ENCODE measurements at regions not wholly inside any gene's neighbourhood (a gene's known extent, or its start where the extent isn't known, plus 50 kb on each side); places are given as distances from the start of the nearest gene placed in this dataset.

GRCh38 chr5:25764733-25765132 lies 1120.0 kb upstream of the CDH10 start:
- no peak for ATAC-seq
- TF ChIP-seq ZNF70 (CRISPR knock-in tag; IDR thresholded peaks at IDR 0.05) (no peak), ZNF8 (CRISPR knock-in tag; IDR thresholded peaks at IDR 0.05) (no peak), TCF4 (CRISPR knock-in tag; IDR thresholded peaks at IDR 0.05; ENCODE audit: borderline replicate concordance) (no peak), ZNF565 (CRISPR knock-in tag; conservative IDR thresholded peaks at IDR 0.05; ENCODE audit: low read depth) (no peak), CSRNP3 (CRISPR knock-in tag; IDR thresholded peaks at IDR 0.05) (no peak)

DNA sequence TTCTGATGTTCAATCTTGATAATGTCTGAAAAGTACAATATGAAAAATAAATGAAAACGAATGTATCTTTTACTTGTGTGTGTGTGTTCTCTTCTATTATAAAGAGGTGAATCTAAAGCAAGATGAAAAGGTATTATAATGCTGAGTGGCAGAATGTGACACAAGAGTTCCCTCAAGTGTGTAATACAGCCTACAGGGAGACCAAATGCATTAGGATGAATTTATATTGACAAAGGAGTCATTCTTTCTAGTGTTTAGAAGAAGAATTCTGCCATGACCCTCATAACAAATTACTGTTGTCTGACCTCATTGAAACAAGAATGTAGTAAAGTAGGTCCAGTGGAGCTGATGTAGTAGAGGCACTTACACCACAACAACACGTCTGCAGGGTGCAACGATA lies 1119.0 kb upstream of the CDH10 start:
- ATAC-seq: no peak
- no peak for TF ChIP-seq ZNF565 (CRISPR knock-in tag; conservative IDR thresholded peaks at IDR 0.05; ENCODE audit: low read depth)
- TF ChIP-seq ZNF8 (CRISPR knock-in tag; IDR thresholded peaks at IDR 0.05): no peak

DNA sequence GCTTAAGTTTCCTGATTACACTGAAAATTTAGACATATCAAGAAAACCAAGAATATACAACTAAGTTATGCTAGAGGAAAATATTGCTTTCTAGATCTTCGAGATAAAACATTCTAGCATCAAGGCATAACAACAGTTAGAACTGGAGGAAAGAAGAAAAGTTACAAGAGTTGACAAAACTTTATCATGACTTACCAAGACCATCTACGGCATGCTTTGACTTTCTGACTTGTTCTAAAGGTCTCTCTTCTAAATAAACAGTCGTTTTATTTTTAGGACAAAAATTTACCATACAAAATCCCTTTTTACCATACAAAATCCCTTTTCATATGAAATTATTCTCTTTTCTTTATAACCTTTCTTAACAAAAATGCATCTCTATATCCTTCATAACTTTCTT lies 1110.1 kb upstream of the CDH10 start:
- no peak for ATAC-seq
- TF ChIP-seq BACH2 (CRISPR knock-in tag; IDR thresholded peaks at IDR 0.05; ENCODE audit: borderline replicate concordance) (no peak), TOX (CRISPR knock-in tag; IDR thresholded peaks at IDR 0.05; ENCODE audit: borderline replicate concordance) (no peak), ZC3H10 (CRISPR knock-in tag; IDR thresholded peaks at IDR 0.05) (no peak), CSDC2 (CRISPR knock-in tag; IDR thresholded peaks at IDR 0.05) (no peak), ISL1 (CRISPR knock-in tag; IDR thresholded peaks at IDR 0.05) (no peak), ZNF70 (CRISPR knock-in tag; IDR thresholded peaks at IDR 0.05) (no peak), PATZ1 (CRISPR knock-in tag; IDR thresholded peaks at IDR 0.05; ENCODE audit: borderline replicate concordance) (no peak), RARB (CRISPR knock-in tag; IDR thresholded peaks at IDR 0.05) (no peak), POU6F1 (CRISPR knock-in tag; IDR thresholded peaks at IDR 0.05; ENCODE audit: borderline replicate concordance, low read depth) (no peak), ARNTL (CRISPR knock-in tag; IDR thresholded peaks at IDR 0.05; ENCODE audit: borderline replicate concordance, low read depth) (no peak), ZFP30 (CRISPR knock-in tag; IDR thresholded peaks at IDR 0.05) (no peak)

- TF ChIP-seq CSRNP3 (CRISPR knock-in tag; IDR thresholded peaks at IDR 0.05): no peak
- ATAC-seq: no peak
These were observed 1100.1 kb upstream of the CDH10 start for GRCh38 chr5:25744908-25745307.

DNA sequence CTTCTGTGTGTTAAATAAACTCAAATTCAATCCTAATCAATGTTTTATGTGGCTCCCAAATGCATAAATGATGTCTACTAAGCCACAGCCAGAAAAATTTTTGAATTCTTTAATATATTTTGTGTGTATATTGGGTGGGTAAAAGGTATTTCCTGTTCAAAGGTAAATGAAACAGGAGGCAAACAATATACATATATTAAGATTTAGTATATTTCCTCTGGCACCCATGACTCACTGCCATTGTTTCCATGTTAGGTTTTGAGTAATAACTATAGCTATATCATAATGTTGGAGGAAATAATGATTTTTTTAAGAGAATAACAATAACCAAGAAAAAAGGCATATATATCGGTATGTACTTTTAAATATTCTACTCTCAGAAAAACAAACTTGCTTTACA lies 1071.9 kb upstream of the CDH10 start:
- TF ChIP-seq ZNF70 (CRISPR knock-in tag; IDR thresholded peaks at IDR 0.05) (no peak), ARNTL (CRISPR knock-in tag; IDR thresholded peaks at IDR 0.05; ENCODE audit: borderline replicate concordance, low read depth) (no peak)
- no peak for ATAC-seq

GRCh38 chr5:25713259-25713658 lies 1068.5 kb upstream of the CDH10 start:
- no peak for ATAC-seq

More at GRCh38 chr5:25713259-25713658, 1068.5 kb upstream of the CDH10 start:
- TF ChIP-seq PPARA (CRISPR knock-in tag; IDR thresholded peaks at IDR 0.05; ENCODE audit: borderline replicate concordance) (no peak), ISL1 (CRISPR knock-in tag; IDR thresholded peaks at IDR 0.05) (no peak), TSHZ2 (CRISPR knock-in tag; IDR thresholded peaks at IDR 0.05) (no peak), ZNF565 (CRISPR knock-in tag; conservative IDR thresholded peaks at IDR 0.05; ENCODE audit: low read depth) (no peak), TCF4 (CRISPR knock-in tag; IDR thresholded peaks at IDR 0.05; ENCODE audit: borderline replicate concordance) (no peak), TOX (CRISPR knock-in tag; IDR thresholded peaks at IDR 0.05; ENCODE audit: borderline replicate concordance) (no peak), ARNTL (CRISPR knock-in tag; IDR thresholded peaks at IDR 0.05; ENCODE audit: borderline replicate concordance, low read depth) (no peak), ZNF8 (CRISPR knock-in tag; IDR thresholded peaks at IDR 0.05) (no peak), ZC3H10 (CRISPR knock-in tag; IDR thresholded peaks at IDR 0.05) (no peak), GLIS3 (CRISPR knock-in tag; IDR thresholded peaks at IDR 0.05) (no peak), ZNF70 (CRISPR knock-in tag; IDR thresholded peaks at IDR 0.05) (no peak)
- TF ChIP-seq, protein P1, sequence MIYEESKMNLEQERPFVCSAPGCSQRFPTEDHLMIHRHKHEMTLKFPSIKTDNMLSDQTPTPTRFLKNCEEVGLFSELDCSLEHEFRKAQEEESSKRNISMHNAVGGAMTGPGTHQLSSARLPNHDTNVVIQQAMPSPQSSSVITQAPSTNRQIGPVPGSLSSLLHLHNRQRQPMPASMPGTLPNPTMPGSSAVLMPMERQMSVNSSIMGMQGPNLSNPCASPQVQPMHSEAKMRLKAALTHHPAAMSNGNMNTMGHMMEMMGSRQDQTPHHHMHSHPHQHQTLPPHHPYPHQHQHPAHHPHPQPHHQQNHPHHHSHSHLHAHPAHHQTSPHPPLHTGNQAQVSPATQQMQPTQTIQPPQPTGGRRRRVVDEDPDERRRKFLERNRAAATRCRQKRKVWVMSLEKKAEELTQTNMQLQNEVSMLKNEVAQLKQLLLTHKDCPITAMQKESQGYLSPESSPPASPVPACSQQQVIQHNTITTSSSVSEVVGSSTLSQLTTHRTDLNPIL (CRISPR knock-in tag; IDR thresholded peaks at IDR 0.05; ENCODE audit: low read depth): no peak

Data from SK-N-SH treated with all-trans-retinoic acid at 6 μM for 48 hours (cell line).